Keratinocyte (primary cell): ENCODE measurements at regions not wholly inside any gene's neighbourhood (a gene's known extent, or its start where the extent isn't known, plus 50 kb on each side); places are given as distances from the start of the nearest gene placed in this dataset.

Experiments used
- CTCF ChIP-seq, 3 experiments: IDR thresholded peaks in 1 of 3; conservative IDR thresholded peaks in 1 of 3; optimal IDR thresholded peaks in 1 of 3; 2 replicates in 2 of 3; 3 replicates in 1 of 3; pipeline versions ENCODE3 to v1.5.1; 2011; ENCODE audit warnings: low read length in 3 of 3, mild to moderate bottlenecking in 3 of 3, moderate library complexity in 2 of 3, control low read depth in 1 of 3, inconsistent platforms in 1 of 3; ENCODE audit not compliant: insufficient read depth in 2 of 3; ENCODE audit errors: extremely low read depth in 1 of 3
- EZH2 ChIP-seq: IDR thresholded peaks from one replicate; pipeline ENCODE4 v1.6.1; 2012; ENCODE audit warnings: inconsistent platforms, mild to moderate bottlenecking, low read length, moderate library complexity

GRCh38 chr13:82739881-82740280 lies 1142.4 kb downstream of the SLITRK1 start:
- TF ChIP-seq CTCF (optimal IDR thresholded peaks at IDR 0.05 in 1 of 3, IDR thresholded peaks at IDR 0.05 in 1 of 3, conservative IDR thresholded peaks at IDR 0.05 in 1 of 3; ENCODE audit: extremely low read depth in 1 of 3, insufficient read depth in 2 of 3, low read length in 3 of 3) (peak in 1 of 3 experiments; percentile 20), EZH2 (no peak)
